Upper lobe of right lung (tissue), 1 donor: ENCODE measurements at regions not wholly inside any gene's neighbourhood (a gene's known extent, or its start where the extent isn't known, plus 50 kb on each side); places are given as distances from the start of the nearest gene placed in this dataset.

Experiments used
- ATAC-seq: fragments of 200-7000 bp; cut with Tn5 transposase; one replicate; pipeline ENCODE4 v1.9.1; 2020; ENCODE audit warnings: mild to moderate bottlenecking, moderate library complexity
- DNase-seq: peaks from one replicate; pipeline ENCODE4 v3.0.0-alpha.2; 2020
- H3K27ac ChIP-seq: fragments of 200-600 bp; one replicate; pipeline ENCODE4 v1.8.0; 2022
- H3K27me3 ChIP-seq: fragments of 200-600 bp; one replicate; pipeline ENCODE4 v1.8.0; 2022; ENCODE audit warnings: mild to moderate bottlenecking
- H3K36me3 ChIP-seq: fragments of 200-600 bp; one replicate; pipeline ENCODE4 v1.8.0; 2022
- H3K4me1 ChIP-seq: fragments of 200-600 bp; one replicate; pipeline ENCODE4 v1.8.0; 2022
- H3K4me3 ChIP-seq: fragments of 200-600 bp; one replicate; pipeline ENCODE4 v1.8.0; 2022; ENCODE audit warnings: mild to moderate bottlenecking
- H3K9me3 ChIP-seq: fragments of 200-600 bp; one replicate; pipeline ENCODE4 v1.8.0; 2022
- intact Hi-C: fragments of 100-400 bp; cut with DNase I; formaldehyde crosslinking; loops from one replicate; pipeline ENCODE4 v1.11.0; 2022
- TF ChIP-seq, protein P1 (sequence below): fragments of 200-600 bp; IDR thresholded peaks from one replicate; pipeline ENCODE4 v1.8.0; 2022; ENCODE audit warnings: antibody characterized with exemption
- donor health status: DM: no; HTN: yes; CAD: no; lungs with severe emphysema.

DNA sequence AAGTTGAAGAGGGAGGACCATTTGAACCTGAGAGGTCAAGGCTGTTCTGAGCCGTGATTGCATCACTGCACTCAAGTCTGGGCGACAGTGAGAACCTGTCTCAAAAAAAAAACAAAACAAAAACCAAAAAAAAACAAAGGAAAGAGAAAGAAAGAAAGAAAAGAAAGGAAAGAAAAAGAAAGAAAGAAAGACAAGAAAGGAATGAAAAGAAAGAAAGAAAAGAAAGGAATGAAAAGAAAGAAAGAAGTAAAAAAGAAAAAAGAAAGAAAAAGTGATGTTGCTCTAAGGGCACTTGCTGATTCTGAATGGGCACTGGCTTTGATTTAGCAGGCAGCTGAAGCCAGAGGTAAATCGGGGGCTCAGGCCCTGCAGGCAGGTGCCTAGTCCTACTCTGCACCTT, 161.0 kb downstream of the MCHR2 start:
- Histone ChIP-seq H3K4me1 (no peaks in the 10 kb centered on the region), H3K4me3 (no peak overlapping the region), H3K36me3 (no peaks in the 10 kb centered on the region), H3K27ac (no peak overlapping the region), H3K27me3 (no peaks in the 10 kb centered on the region), H3K9me3 (no peaks in the 10 kb centered on the region)
- ATAC-seq = no peak
- TF ChIP-seq, protein P1, sequence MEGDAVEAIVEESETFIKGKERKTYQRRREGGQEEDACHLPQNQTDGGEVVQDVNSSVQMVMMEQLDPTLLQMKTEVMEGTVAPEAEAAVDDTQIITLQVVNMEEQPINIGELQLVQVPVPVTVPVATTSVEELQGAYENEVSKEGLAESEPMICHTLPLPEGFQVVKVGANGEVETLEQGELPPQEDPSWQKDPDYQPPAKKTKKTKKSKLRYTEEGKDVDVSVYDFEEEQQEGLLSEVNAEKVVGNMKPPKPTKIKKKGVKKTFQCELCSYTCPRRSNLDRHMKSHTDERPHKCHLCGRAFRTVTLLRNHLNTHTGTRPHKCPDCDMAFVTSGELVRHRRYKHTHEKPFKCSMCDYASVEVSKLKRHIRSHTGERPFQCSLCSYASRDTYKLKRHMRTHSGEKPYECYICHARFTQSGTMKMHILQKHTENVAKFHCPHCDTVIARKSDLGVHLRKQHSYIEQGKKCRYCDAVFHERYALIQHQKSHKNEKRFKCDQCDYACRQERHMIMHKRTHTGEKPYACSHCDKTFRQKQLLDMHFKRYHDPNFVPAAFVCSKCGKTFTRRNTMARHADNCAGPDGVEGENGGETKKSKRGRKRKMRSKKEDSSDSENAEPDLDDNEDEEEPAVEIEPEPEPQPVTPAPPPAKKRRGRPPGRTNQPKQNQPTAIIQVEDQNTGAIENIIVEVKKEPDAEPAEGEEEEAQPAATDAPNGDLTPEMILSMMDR = no peak
- intact Hi-C loops = no loop called here
- DNase-seq = no peak

DNA sequence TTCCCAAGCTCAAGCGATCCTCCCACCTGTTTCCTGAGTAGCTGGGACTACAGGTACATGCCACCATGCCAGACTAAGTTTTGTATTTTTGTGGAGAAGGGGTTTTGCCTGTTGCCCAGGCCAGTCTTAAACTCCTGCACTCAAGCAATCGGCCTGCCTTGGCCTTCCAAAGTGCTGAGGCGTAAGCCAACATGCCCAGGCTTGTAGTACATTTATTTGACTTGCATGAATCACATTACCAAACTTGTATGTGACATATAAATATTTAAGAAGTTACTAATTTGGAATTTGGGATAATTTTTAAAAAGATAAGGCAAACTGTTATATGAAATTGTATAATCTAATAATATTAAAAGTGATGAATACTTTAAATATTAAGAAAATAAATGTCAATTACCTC, 157.6 kb downstream of the MCHR2 start:
- Histone ChIP-seq H3K4me3 (no peak overlapping the region), H3K9me3 (no peaks in the 10 kb centered on the region), H3K36me3 (no peaks in the 10 kb centered on the region), H3K27me3 (no peaks in the 10 kb centered on the region), H3K4me1 (no peaks in the 10 kb centered on the region), H3K27ac (no peak overlapping the region)
- no peak for ATAC-seq
- TF ChIP-seq, protein P1 = no peak
- intact Hi-C loops = no loop called here
- no peak for DNase-seq

- H3K9me3 ChIP-seq = no peaks in the 10 kb centered on the region
- no peaks in the 10 kb centered on the region for H3K27me3 ChIP-seq
- ATAC-seq (no peak), DNase-seq (no peak)
- no peak overlapping the region for H3K4me3 ChIP-seq
- no peaks in the 10 kb centered on the region for H3K4me1 ChIP-seq
- no peaks in the 10 kb centered on the region for H3K36me3 ChIP-seq
- TF ChIP-seq, protein P1 = no peak
- intact Hi-C loops = no loop called here
- H3K27ac ChIP-seq = no peak overlapping the region
Measured at GRCh38 chr6:99838607-99839006, 155.4 kb downstream of the MCHR2 start.

DNA sequence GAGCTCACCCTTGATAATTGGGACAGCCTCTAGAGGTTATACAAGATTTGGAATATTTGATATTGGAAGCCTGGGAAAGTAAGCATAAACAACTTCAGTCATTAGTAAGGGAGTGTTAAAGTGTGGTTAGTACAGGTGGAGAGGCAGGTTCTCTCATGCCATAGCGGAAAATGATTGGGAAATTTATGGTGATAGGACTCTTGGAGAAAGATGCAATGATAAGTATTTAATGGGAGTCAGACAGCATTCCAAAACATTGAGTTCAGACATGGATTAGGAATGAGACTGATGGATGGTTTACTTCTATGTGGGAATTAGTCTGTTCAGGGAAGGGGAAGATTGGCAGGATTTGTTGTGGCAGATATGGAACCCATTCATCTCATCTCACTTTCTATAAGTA, 152.7 kb downstream of the MCHR2 start:
- no peak for DNase-seq
- Histone ChIP-seq H3K4me3 (no peak overlapping the region), H3K27me3 (no peaks in the 10 kb centered on the region), H3K9me3 (no peaks in the 10 kb centered on the region), H3K36me3 (no peaks in the 10 kb centered on the region), H3K27ac (no peak overlapping the region), H3K4me1 (no peaks in the 10 kb centered on the region)
- intact Hi-C loops = no loop called here
- no peak for ATAC-seq
- TF ChIP-seq, protein P1 = no peak

DNA sequence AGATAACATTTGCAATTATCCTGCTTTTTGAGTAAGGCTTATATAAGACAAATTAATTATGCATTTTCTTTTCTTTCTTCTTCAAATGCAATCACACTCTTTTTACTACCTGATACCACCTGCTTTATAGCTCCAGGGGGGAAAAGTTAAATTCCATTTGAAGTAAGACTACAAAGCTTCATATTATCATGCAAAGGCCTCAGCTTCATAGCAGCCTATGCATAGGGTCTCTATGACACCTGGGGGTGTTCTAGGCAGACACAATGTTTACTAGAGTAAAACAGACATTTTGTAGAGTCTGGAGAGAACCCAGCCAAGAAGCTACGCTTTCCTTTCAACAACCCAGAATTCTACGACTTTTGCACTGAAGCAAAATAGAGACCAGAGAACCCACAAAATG, 148.0 kb downstream of the MCHR2 start:
- H3K9me3 ChIP-seq = no peaks in the 10 kb centered on the region
- no peaks in the 10 kb centered on the region for H3K36me3 ChIP-seq

DNA sequence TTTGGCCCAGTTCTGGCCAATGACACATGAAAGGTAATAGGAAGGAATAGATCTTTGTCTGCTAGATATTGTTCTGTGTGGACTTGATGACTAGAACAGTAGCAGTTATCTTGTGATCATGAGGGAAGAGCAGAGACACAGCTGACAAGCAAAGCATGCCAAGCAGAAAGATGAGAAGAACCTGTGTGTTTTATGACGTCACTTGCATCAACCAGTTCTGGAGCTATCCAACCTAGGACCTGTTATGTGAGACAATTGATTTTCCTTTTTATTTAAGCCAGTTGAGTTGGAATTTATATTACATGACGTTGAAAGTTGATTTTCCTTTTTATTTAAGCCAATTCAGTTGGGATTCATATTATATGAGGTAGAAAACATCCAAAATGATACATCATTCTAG, 143.2 kb downstream of the MCHR2 start:
- no peaks in the 10 kb centered on the region for H3K4me1 ChIP-seq
- H3K27ac ChIP-seq = no peak overlapping the region

More for the DNA sequence above, 148.0 kb downstream of the MCHR2 start:
- DNase-seq (no peak), ATAC-seq (no peak)
- TF ChIP-seq, protein P1 = no peak
- Histone ChIP-seq H3K4me3 (no peak overlapping the region), H3K27me3 (no peaks in the 10 kb centered on the region), H3K4me1 (no peaks in the 10 kb centered on the region), H3K27ac (no peak overlapping the region)
- intact Hi-C loops = no loop called here

More for the DNA sequence above, 143.2 kb downstream of the MCHR2 start:
- H3K36me3 ChIP-seq = no peaks in the 10 kb centered on the region
- DNase-seq (no peak), ATAC-seq (no peak)
- TF ChIP-seq, protein P1 = no peak
- no peaks in the 10 kb centered on the region for H3K9me3 ChIP-seq
- H3K4me3 ChIP-seq = no peak overlapping the region
- intact Hi-C loops = no loop called here
- H3K27me3 ChIP-seq = no peaks in the 10 kb centered on the region
